ENCODE measurements at regions not wholly inside any gene's neighbourhood (a gene's known extent, or its start where the extent isn't known, plus 50 kb on each side); places are given as distances from the start of the nearest gene placed in this dataset.

- no peak overlapping the region for H3K4me3 Mint-ChIP-seq
- no peak overlapping the region for H3K27ac Mint-ChIP-seq
- no peaks in the 10 kb centered on the region for H3K4me1 Mint-ChIP-seq
- no peak for ATAC-seq
- DNase-seq (ENCODE audit: low spot score in 2 of 2) = no peak
- no peaks in the 10 kb centered on the region for H3K36me3 Mint-ChIP-seq
- no peaks in the 10 kb centered on the region for H3K9me3 Mint-ChIP-seq
These were observed 177.4 kb upstream of the SDK2 start for GRCh38 chr17:73821665-73822064.

- no peaks in the 10 kb centered on the region for H3K36me3 Mint-ChIP-seq
- H3K4me3 Mint-ChIP-seq = no peak overlapping the region
- ATAC-seq (no peak), DNase-seq (ENCODE audit: low spot score in 2 of 2) (no peak)
- H3K27ac Mint-ChIP-seq = no peak overlapping the region
- H3K9me3 Mint-ChIP-seq = no peaks in the 10 kb centered on the region
- H3K4me1 Mint-ChIP-seq = no peaks in the 10 kb centered on the region
These were observed 178.1 kb upstream of the SDK2 start for GRCh38 chr17:73822371-73822770.

GRCh38 chr17:73823684-73824083, 179.4 kb upstream of the SDK2 start:
- Mint-ChIP-seq H3K4me1 (peaks cover 9% of the 10 kb centered on the region), H3K9me3 (no peaks in the 10 kb centered on the region), H3K27ac (no peak overlapping the region), H3K4me3 (no peak overlapping the region), H3K36me3 (no peaks in the 10 kb centered on the region)
- peak; percentile 24 for ATAC-seq
- no peak for DNase-seq (ENCODE audit: low spot score in 2 of 2)

- ATAC-seq = no peak
- no peaks in the 10 kb centered on the region for H3K36me3 Mint-ChIP-seq
- no peak for DNase-seq (ENCODE audit: low spot score in 2 of 2)
- no peaks in the 10 kb centered on the region for H3K9me3 Mint-ChIP-seq
- H3K4me3 Mint-ChIP-seq = no peak overlapping the region
- no peak overlapping the region for H3K27ac Mint-ChIP-seq
- peaks cover 11% of the 10 kb centered on the region for H3K4me1 Mint-ChIP-seq
These were observed 180.1 kb upstream of the SDK2 start for GRCh38 chr17:73824321-73824720.

GRCh38 chr17:73826181-73826871, 182.1 kb upstream of the SDK2 start:
- no peaks in the 10 kb centered on the region for H3K9me3 Mint-ChIP-seq
- H3K4me1 Mint-ChIP-seq = peaks cover 11% of the 10 kb centered on the region
- H3K27ac Mint-ChIP-seq = no peak overlapping the region
- ATAC-seq = peak; percentile 4
- DNase-seq (ENCODE audit: low spot score in 2 of 2) = no peak
- H3K4me3 Mint-ChIP-seq = no peak overlapping the region
- H3K36me3 Mint-ChIP-seq = no peaks in the 10 kb centered on the region

- no peak overlapping the region for H3K27ac Mint-ChIP-seq
- no peak overlapping the region for H3K4me3 Mint-ChIP-seq
- DNase-seq (ENCODE audit: low spot score in 2 of 2) = no peak
- H3K9me3 Mint-ChIP-seq = no peaks in the 10 kb centered on the region
- H3K4me1 Mint-ChIP-seq = peaks cover 11% of the 10 kb centered on the region
- no peak for ATAC-seq
- no peaks in the 10 kb centered on the region for H3K36me3 Mint-ChIP-seq
These were observed 182.6 kb upstream of the SDK2 start for GRCh38 chr17:73826872-73827228.

GRCh38 chr17:73827627-73828291, 183.5 kb upstream of the SDK2 start:
- Mint-ChIP-seq H3K4me1 (peaks cover 11% of the 10 kb centered on the region), H3K9me3 (no peaks in the 10 kb centered on the region), H3K27ac (peak overlapping the region; percentile 29), H3K4me3 (no peak overlapping the region), H3K36me3 (no peaks in the 10 kb centered on the region)
- no peak for ATAC-seq
- no peak for DNase-seq (ENCODE audit: low spot score in 2 of 2)

GRCh38 chr17:73829676-73830280, 185.5 kb upstream of the SDK2 start:
- H3K4me1 Mint-ChIP-seq = peaks cover 11% of the 10 kb centered on the region
- no peak overlapping the region for H3K27ac Mint-ChIP-seq
- H3K36me3 Mint-ChIP-seq = no peaks in the 10 kb centered on the region
- no peak overlapping the region for H3K4me3 Mint-ChIP-seq
- no peaks in the 10 kb centered on the region for H3K9me3 Mint-ChIP-seq
- no peak for DNase-seq (ENCODE audit: low spot score in 2 of 2)
- no peak for ATAC-seq

GRCh38 chr17:73831699-73832098, 187.5 kb upstream of the SDK2 start:
- no peak overlapping the region for H3K27ac Mint-ChIP-seq
- no peaks in the 10 kb centered on the region for H3K36me3 Mint-ChIP-seq
- H3K4me1 Mint-ChIP-seq = peaks cover 11% of the 10 kb centered on the region
- no peaks in the 10 kb centered on the region for H3K9me3 Mint-ChIP-seq
- ATAC-seq (no peak), DNase-seq (ENCODE audit: low spot score in 2 of 2) (no peak)
- H3K4me3 Mint-ChIP-seq = no peak overlapping the region

GRCh38 chr17:73833775-73834488, 189.7 kb upstream of the SDK2 start:
- Mint-ChIP-seq H3K4me3 (no peak overlapping the region), H3K9me3 (no peaks in the 10 kb centered on the region), H3K27ac (no peak overlapping the region), H3K4me1 (no peaks in the 10 kb centered on the region), H3K36me3 (no peaks in the 10 kb centered on the region)
- ATAC-seq = no peak
- no peak for DNase-seq (ENCODE audit: low spot score in 2 of 2)

- no peak overlapping the region for H3K27ac Mint-ChIP-seq
- H3K9me3 Mint-ChIP-seq = no peaks in the 10 kb centered on the region
- no peak for DNase-seq (ENCODE audit: low spot score in 2 of 2)
- H3K4me1 Mint-ChIP-seq = no peaks in the 10 kb centered on the region
- no peaks in the 10 kb centered on the region for H3K36me3 Mint-ChIP-seq
- ATAC-seq = no peak
- H3K4me3 Mint-ChIP-seq = no peak overlapping the region
These were observed 190.6 kb upstream of the SDK2 start for GRCh38 chr17:73834684-73835343.

- no peak for ATAC-seq
- no peaks in the 10 kb centered on the region for H3K9me3 Mint-ChIP-seq
- no peaks in the 10 kb centered on the region for H3K36me3 Mint-ChIP-seq
- no peak for DNase-seq (ENCODE audit: low spot score in 2 of 2)
- H3K4me3 Mint-ChIP-seq = no peak overlapping the region
- no peaks in the 10 kb centered on the region for H3K4me1 Mint-ChIP-seq
- no peak overlapping the region for H3K27ac Mint-ChIP-seq
These were observed 191.4 kb upstream of the SDK2 start for GRCh38 chr17:73835605-73836004.

GRCh38 chr17:73838815-73839214, 194.6 kb upstream of the SDK2 start:
- H3K4me3 Mint-ChIP-seq = no peak overlapping the region
- H3K36me3 Mint-ChIP-seq = no peaks in the 10 kb centered on the region
- H3K9me3 Mint-ChIP-seq = no peaks in the 10 kb centered on the region
- no peaks in the 10 kb centered on the region for H3K4me1 Mint-ChIP-seq
- ATAC-seq = no peak
- DNase-seq (ENCODE audit: low spot score in 2 of 2) = no peak
- no peak overlapping the region for H3K27ac Mint-ChIP-seq

- Mint-ChIP-seq H3K36me3 (no peaks in the 10 kb centered on the region), H3K4me1 (no peaks in the 10 kb centered on the region), H3K27ac (no peak overlapping the region), H3K4me3 (no peak overlapping the region), H3K9me3 (no peaks in the 10 kb centered on the region)
- DNase-seq (ENCODE audit: low spot score in 2 of 2) = no peak
- no peak for ATAC-seq
These were observed 196.6 kb upstream of the SDK2 start for GRCh38 chr17:73840829-73841228.

- no peaks in the 10 kb centered on the region for H3K36me3 Mint-ChIP-seq
- H3K4me3 Mint-ChIP-seq = no peak overlapping the region
- no peak for DNase-seq (ENCODE audit: low spot score in 2 of 2)
- peak; percentile 69 for ATAC-seq
- H3K27ac Mint-ChIP-seq = no peak overlapping the region
- H3K9me3 Mint-ChIP-seq = no peaks in the 10 kb centered on the region
- H3K4me1 Mint-ChIP-seq = no peaks in the 10 kb centered on the region
These were observed 197.3 kb upstream of the SDK2 start for GRCh38 chr17:73841431-73842060.
